Loucy (cell line): ENCODE measurements at regions not wholly inside any gene's neighbourhood (a gene's known extent, or its start where the extent isn't known, plus 50 kb on each side); places are given as distances from the start of the nearest gene placed in this dataset.

Experiments used
- H2AFZ ChIP-seq: fragments of 200-600 bp; sonication (generic); 2 replicates; pipeline ENCODE4 v1.6.0; 2016; ENCODE audit warnings: antibody characterized with exemption, mild to moderate bottlenecking, low read length, moderate library complexity
- H3F3A ChIP-seq: fragments of 200-600 bp; 2 replicates; pipeline ENCODE4 v1.6.0; 2016; ENCODE audit warnings: antibody characterized with exemption, low read depth, mild to moderate bottlenecking
- H3K27me3 ChIP-seq: fragments of 200-600 bp; sonication (generic); 2 replicates; pipeline ENCODE4 v1.6.1; 2014; ENCODE audit warnings: low read length, mild to moderate bottlenecking; ENCODE audit not compliant: insufficient read depth, poor library complexity, severe bottlenecking
- H3K36me3 ChIP-seq: fragments of 200-600 bp; sonication (generic); 2 replicates; pipeline ENCODE4 v1.6.1; 2016; ENCODE audit warnings: low read length; ENCODE audit not compliant: insufficient read depth
- H3K4me1 ChIP-seq: fragments of 200-600 bp; sonication (generic); 2 replicates; pipeline ENCODE4 v1.5.1; 2014; ENCODE audit warnings: low read length, mild to moderate bottlenecking; ENCODE audit not compliant: insufficient read depth, poor library complexity, severe bottlenecking
- H3K4me2 ChIP-seq: fragments of 200-600 bp; sonication (generic); 2 replicates; pipeline ENCODE4 v1.6.0; 2014; ENCODE audit warnings: antibody characterized with exemption, low read length, low read depth, mild to moderate bottlenecking; ENCODE audit not compliant: poor library complexity, severe bottlenecking
- H3K4me3 ChIP-seq: fragments of 200-600 bp; sonication (generic); 2 replicates; pipeline ENCODE4 v1.5.1; 2014; ENCODE audit warnings: low read length, mild to moderate bottlenecking, mixed read lengths; ENCODE audit not compliant: poor library complexity, severe bottlenecking
- H3K79me2 ChIP-seq: fragments of 200-600 bp; sonication (generic); 2 replicates; pipeline ENCODE4 v1.6.1; 2014; ENCODE audit warnings: low read length; ENCODE audit not compliant: insufficient read depth
- H3K9ac ChIP-seq: fragments of 200-600 bp; sonication (generic); 2 replicates; pipeline ENCODE4 v1.6.0; 2014; ENCODE audit warnings: mild to moderate bottlenecking, low read depth, low read length, moderate library complexity; ENCODE audit not compliant: poor library complexity, severe bottlenecking
- H3K9me2 ChIP-seq: fragments of 200-600 bp; sonication (generic); replicated peaks from 2 replicates; pipeline ENCODE4 v1.6.1; 2016; ENCODE audit warnings: low read depth, low read length, mixed read lengths
- H3K9me3 ChIP-seq: fragments of 200-600 bp; sonication (generic); 2 replicates; pipeline ENCODE4 v1.6.1; 2014; ENCODE audit warnings: mild to moderate bottlenecking, antibody characterized with exemption, low read length, low read depth; ENCODE audit not compliant: insufficient read depth
- H4K20me1 ChIP-seq: fragments of 200-600 bp; sonication (generic); 2 replicates; pipeline ENCODE4 v1.6.0; 2014; ENCODE audit warnings: antibody characterized with exemption, low read length, mild to moderate bottlenecking; ENCODE audit not compliant: insufficient read depth, poor library complexity, severe bottlenecking
- EZH2phosphoT487 ChIP-seq: fragments of 200-600 bp; IDR thresholded peaks from 2 replicates; pipeline ENCODE4 v1.6.1; 2018; ENCODE audit warnings: antibody characterized with exemption, mild to moderate bottlenecking, moderate library complexity, borderline replicate concordance
- TF ChIP-seq, protein P1 (sequence below): fragments of 200-600 bp; sonication (generic); conservative IDR thresholded peaks from 2 replicates; pipeline ENCODE4 v1.5.1; 2014; ENCODE audit warnings: mild to moderate bottlenecking, antibody characterized with exemption, low read length

DNA sequence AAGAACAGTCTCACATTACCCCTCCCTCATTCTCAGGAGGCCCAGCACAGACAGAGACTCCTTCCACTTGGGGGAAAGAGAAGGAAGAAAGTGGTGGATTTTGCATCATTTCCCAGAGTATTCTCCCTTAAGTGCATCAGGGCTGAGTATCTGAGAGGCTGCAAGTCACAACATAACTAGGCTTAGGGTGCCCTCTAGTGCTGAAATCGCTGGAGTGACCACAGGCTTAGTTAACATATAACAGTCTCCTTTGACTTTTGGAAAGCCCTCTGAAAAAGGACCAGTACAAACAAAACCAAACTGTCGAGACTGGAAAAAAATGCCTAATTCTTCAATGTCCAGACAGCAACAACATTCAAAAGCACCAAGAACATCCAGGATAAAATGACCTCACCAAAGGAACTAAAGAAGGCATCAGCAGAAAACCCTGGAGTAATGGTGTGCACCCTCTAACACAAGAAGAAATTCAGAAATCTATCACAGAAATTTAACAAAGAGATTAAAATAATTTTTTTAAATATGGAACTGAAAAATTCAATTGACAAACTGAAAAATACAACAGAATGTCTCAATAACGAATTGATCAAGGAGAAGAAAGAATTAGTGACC lies 412.3 kb downstream of the RPS29 start:
- Histone ChIP-seq H2AFZ (peak overlapping the region; percentile 13; the same call in 1 of the 2 replicates), H3F3A (no peaks in the 10 kb centered on the region), H3K9me2 (no peaks in the 10 kb centered on the region), H3K4me2 (no peak overlapping the region), H4K20me1 (no peaks in the 10 kb centered on the region), H3K36me3 (no peaks in the 10 kb centered on the region), H3K9me3 (peaks cover 20% of the 10 kb centered on the region; the same call in 1 of the 2 replicates), H3K79me2 (no peaks in the 10 kb centered on the region), H3K4me1 (no peaks in the 10 kb centered on the region), H3K9ac (no peak overlapping the region), H3K4me3 (no peak overlapping the region), H3K27me3 (no peaks in the 10 kb centered on the region)
- no peak for TF ChIP-seq EZH2phosphoT487
- TF ChIP-seq, protein P1, sequence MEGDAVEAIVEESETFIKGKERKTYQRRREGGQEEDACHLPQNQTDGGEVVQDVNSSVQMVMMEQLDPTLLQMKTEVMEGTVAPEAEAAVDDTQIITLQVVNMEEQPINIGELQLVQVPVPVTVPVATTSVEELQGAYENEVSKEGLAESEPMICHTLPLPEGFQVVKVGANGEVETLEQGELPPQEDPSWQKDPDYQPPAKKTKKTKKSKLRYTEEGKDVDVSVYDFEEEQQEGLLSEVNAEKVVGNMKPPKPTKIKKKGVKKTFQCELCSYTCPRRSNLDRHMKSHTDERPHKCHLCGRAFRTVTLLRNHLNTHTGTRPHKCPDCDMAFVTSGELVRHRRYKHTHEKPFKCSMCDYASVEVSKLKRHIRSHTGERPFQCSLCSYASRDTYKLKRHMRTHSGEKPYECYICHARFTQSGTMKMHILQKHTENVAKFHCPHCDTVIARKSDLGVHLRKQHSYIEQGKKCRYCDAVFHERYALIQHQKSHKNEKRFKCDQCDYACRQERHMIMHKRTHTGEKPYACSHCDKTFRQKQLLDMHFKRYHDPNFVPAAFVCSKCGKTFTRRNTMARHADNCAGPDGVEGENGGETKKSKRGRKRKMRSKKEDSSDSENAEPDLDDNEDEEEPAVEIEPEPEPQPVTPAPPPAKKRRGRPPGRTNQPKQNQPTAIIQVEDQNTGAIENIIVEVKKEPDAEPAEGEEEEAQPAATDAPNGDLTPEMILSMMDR: peak; percentile 88

DNA sequence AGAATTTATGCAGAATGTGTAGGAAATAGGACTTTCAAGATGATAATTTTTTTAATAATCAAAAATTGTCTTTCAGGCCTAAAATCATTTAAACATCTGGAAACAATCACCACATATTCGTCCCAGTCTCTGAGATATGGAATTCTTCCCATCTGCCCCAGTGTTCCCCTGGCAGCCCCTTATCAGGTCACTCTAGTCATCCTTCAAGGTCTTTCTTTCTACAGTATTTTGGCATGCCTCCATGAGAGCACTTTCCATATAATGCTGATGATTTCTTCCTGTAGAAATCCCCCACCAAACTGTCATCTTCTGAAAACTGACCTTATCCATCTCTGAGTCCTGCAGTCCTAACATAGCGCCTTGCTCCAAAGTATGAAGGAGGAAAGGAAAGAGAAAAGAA lies 422.1 kb downstream of the RPS29 start:
- no peak overlapping the region for H3K4me2 ChIP-seq

DNA sequence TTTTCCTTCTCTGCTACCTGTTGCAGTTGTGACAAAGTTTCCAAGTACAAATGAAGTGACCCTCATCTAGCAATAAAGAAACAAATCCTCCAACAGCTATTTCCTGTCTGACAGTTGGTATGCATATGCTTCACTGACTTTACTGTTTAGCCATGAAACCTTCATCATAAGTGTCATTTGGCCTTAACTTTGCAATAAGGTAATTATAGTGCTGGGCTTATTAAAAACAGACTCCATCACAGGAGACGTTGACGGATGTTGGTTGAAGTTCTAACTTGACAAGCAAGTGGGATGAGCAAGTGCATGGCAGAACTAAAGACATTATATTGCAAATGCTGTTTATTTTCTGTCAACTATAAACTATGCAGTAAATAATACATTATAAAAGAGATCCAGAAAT lies 425.2 kb downstream of the RPS29 start:
- H3K9me3 ChIP-seq: no peaks in the 10 kb centered on the region; the same call in 1 of the 2 replicates
- peak overlapping the region; percentile 68 for H3K4me2 ChIP-seq
- no peaks in the 10 kb centered on the region for H4K20me1 ChIP-seq
- no peaks in the 10 kb centered on the region for H3K27me3 ChIP-seq
- peaks cover 77% of the 10 kb centered on the region for H3K4me1 ChIP-seq
- H3K36me3 ChIP-seq: no peaks in the 10 kb centered on the region
- H2AFZ ChIP-seq: no peak overlapping the region
- peak overlapping the region; percentile 69 for H3K4me3 ChIP-seq
- no peaks in the 10 kb centered on the region for H3K9me2 ChIP-seq
- peaks cover 8% of the 10 kb centered on the region; the same call in 1 of the 2 replicates for H3K79me2 ChIP-seq
- TF ChIP-seq, protein P1: no peak
- TF ChIP-seq EZH2phosphoT487: no peak
- H3K9ac ChIP-seq: peak overlapping the region; percentile 70
- peaks cover 18% of the 10 kb centered on the region for H3F3A ChIP-seq

More for the DNA sequence above, 422.1 kb downstream of the RPS29 start:
- H3K4me3 ChIP-seq: no peak overlapping the region
- no peaks in the 10 kb centered on the region; the same call in 1 of the 2 replicates for H3K9me3 ChIP-seq
- H3K36me3 ChIP-seq: no peaks in the 10 kb centered on the region
- H3K9ac ChIP-seq: peak overlapping the region; percentile 24
- no peaks in the 10 kb centered on the region for H3K27me3 ChIP-seq
- H3K4me1 ChIP-seq: peaks cover 55% of the 10 kb centered on the region
- H4K20me1 ChIP-seq: no peaks in the 10 kb centered on the region
- H3F3A ChIP-seq: peaks cover 18% of the 10 kb centered on the region
- H3K9me2 ChIP-seq: no peaks in the 10 kb centered on the region
- TF ChIP-seq, protein P1: no peak
- TF ChIP-seq EZH2phosphoT487: no peak
- H3K79me2 ChIP-seq: no peaks in the 10 kb centered on the region
- H2AFZ ChIP-seq: peak overlapping the region; percentile 38
